Right forelimb (tissue), 1 donor: ENCODE measurements at regions not wholly inside any gene's neighbourhood (a gene's known extent, or its start where the extent isn't known, plus 50 kb on each side); places are given as distances from the start of the nearest gene placed in this dataset.
"Not testable (repeated sequence)": the region's sequence is repeated elsewhere in the genome, so short reads cannot be mapped to it uniquely, and the experiment has no call there.

Experiments used
- DNase-seq: peaks from one replicate; pipeline ENCODE4 v3.0.0-alpha.2; 2018

DNA sequence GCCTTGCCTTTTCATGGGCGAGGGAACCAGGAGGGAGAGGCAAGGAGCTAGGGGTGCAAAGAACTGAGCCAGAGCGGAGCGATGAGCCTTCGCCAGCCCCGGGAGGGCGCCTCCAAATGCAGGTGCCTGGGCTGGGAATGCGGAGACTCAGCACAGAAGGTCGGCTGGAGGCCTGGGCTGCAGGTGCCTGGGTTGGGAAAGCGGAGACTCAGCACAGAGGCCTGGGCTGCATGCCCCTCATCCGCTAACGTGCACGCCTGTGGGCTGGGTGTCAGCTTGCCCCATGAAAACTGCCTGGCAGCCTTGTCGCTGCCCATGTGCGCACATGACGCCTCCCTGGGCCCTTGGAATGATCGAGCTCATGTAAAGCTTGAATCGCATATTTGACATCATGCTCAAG, 51.8 kb downstream of the POM121L12 start:
- no peak for DNase-seq

DNA sequence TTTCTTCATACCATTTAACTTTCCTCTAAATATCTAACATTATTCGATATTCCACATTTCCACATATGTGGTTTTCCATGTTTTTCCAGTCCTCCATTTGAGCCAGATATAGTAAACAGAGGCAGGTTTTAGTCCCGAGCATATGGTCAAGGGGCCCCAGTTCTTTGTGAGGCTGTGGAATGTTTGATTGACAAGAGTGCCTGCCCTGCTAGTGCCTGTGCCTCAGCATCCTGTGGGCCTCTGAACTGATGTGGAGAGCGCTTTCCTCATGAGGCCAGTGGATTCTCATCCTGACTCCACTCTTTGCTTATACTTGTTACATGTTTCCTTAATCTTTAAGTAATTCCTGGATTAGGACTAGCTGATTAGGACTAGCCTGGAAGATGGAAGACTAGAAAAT, 58.8 kb downstream of the POM121L12 start:
- DNase-seq, result no peak

GRCh38 chr7:53094827-53095226, 59.4 kb downstream of the POM121L12 start:
- no peak for DNase-seq

DNA sequence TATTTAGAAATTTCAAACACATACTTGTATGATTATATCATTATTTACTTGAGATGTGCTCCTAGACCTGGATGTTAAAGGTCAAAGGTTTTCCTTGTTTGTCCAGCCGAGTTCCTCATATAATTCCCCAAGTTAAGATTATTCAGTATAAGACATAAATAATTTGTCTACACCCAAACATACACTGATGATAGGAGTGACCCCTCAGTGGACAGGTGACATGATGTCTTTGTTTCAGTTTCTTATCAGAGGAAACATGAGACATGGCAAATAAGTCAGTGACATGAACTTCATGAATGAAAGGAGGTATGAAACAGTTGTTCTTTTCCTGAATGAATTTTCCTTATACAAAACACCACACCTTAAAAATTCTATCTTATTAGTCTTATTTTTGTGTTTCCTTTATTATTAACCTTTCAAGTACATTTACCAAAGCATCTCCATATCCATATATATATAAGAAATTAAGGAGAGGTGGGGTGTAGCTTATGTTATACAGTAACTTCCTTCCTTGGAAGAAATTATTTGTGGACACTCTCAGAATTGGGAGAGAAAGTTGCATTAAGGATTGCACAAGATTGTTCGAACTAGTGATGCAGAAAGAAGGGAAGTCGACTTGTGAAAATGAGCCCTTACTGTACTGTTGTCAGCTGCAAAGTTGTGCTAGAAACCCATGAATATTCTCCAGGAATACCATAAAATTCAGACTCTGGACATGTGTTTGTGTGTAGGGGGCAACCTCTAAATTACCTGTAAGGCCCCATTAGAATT, 60.5 kb downstream of the POM121L12 start:
- DNase-seq, result no peak

DNA sequence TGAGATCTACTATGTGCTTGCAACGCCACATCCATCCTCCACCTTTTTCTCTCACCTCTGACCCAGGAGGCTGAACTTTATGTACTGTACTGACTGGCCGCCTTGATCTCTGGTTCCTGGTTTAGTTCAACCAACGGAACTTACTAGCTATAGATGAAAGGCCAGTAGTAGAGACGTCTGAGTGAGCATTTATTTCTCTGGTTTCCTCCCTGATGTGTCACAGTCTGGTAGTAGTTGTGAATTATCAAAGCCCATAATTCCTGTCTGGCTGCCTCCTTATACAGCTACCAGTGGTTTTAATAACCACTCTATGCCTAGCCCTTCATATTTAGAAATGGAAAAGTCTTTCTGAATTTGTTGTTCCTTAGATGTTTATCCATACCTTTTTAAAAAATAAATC, 64.7 kb downstream of the POM121L12 start:
- no peak for DNase-seq

DNA sequence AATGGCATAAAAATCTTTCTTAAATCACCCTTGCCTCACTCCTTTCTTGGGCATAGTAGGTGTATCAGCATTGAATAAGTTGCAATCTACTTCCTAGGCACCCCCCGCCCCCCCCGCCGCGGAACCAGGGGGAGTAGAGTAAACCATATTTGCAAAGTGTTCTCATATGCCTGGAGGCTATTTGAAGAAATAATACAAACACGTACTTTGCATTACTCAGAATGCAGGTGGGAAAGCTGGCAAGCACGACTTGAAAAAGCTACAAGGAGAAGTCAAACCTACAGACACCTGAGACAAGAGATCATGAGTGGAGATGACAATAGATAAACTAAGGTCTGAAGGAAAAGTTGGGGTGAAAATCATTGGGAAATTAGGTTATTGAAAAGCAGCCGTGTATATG, 65.6 kb downstream of the POM121L12 start:
- no peak for DNase-seq

DNA sequence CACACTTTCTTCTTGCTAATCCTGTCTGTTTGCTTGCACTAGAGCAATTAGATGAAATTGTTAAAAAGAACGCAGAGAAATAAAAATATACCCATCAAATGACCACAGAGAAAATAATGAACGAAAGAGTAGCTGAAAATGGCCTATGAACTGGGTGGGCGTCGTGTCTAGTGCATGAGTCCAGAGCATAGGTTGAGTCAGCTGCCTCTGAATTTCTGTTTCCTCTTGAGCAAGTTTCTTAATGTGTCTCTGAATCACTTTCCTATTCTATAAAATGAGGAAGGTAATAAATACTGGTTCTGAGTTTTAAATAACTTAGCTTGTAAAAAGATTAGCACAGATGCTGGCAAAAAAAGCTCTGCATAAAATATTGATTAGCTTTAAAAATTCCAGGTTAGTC, 75.0 kb downstream of the POM121L12 start:
- no peak for DNase-seq

- no peak for DNase-seq
These were observed 75.6 kb downstream of the POM121L12 start for GRCh38 chr7:53111031-53111430.

GRCh38 chr7:53113424-53113823, 78.0 kb downstream of the POM121L12 start:
- no peak for DNase-seq

DNA sequence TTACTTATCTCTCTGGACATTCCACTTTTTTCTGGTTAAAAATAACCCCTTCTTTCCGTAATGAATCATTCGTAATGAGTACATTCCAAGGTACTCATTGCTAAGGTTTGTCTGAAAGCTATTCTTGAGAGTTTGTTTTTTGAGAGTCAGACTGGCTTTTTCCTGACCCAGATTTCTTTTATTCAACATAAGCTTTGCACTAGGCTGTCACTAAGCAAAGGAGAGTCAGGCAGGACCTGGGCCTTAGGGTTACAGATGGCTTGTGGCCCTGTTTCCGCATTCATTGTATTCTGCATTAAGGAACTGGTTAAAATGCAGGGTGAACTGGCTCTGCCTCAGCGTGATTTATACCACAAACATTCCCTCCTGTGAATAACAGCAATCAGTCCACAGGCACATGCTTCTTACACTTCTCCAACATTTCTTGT, 84.1 kb downstream of the POM121L12 start:
- no peak for DNase-seq

DNA sequence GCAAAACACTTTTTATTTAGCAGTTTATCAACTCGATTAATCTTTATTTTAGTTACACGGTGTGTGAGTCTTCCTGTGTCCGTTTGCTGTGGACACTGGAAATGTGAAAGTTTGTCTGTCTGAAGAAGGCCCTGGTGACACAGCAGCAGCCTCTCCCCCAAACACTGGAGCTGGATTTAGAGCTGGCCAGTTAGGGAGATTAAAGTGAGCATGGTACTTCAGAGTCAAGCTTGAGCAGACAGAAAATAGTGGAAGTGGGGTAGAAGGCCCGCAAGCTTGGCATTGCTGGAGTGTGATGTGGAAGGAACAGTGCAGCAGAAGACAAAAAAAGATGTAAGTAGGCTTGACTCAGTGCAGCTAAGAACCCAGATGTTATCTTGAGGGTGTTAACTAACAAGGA, 85.9 kb downstream of the POM121L12 start:
- DNase-seq, result no peak

- DNase-seq, result no peak
These were observed 96.3 kb downstream of the POM121L12 start for GRCh38 chr7:53131697-53132096.

DNA sequence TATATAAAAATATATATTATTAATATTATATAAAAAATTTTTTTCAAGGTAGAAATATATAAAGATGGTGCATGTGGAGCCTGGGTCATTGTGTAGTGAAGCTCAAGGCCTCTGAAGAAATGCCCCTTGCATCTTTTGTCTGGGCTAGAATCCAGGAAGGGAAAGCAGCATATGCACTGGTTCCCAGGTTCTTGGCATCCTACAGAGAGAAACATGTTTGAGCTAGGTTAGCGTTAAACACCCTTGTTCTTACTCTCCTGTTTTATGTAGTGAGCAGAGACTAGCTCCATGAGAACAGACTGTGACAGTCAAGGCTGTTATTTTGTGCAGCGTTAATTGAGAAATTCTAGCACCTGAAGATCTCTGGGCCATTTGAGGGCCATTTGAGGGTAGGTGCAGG, 116.1 kb downstream of the POM121L12 start:
- DNase-seq, result no peak

DNA sequence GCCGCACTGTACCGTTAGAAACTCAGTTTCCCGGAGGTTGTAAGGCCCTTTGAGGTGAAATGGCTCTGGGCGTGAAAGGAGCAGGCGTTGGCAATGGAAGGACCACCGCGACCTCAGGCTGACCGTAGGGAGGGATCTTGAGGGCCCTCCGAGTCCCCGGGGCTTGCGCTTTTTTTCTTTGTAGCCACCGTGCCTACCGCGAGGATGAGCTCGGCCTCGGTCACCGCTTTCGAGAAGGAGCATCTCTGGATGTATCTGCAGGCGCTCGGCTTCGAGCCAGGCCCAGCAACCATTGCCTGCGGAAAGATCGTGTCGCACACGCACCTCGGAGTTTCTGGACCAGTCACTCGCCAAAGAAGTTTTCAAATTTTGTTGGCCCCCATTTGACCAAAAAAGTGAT, 151.8 kb downstream of the POM121L12 start:
- DNase-seq, result not testable (repeated sequence)

- no peak for DNase-seq
These were observed 155.8 kb downstream of the POM121L12 start for GRCh38 chr7:53191191-53191695.

- DNase-seq, result no peak
These were observed 156.5 kb downstream of the POM121L12 start for GRCh38 chr7:53191836-53192443.

GRCh38 chr7:53205006-53205405, 169.6 kb downstream of the POM121L12 start:
- no peak for DNase-seq

- DNase-seq, result no peak
These were observed 173.7 kb downstream of the POM121L12 start for GRCh38 chr7:53209129-53209528.

- no peak for DNase-seq
These were observed 179.0 kb downstream of the POM121L12 start for GRCh38 chr7:53214463-53214862.

DNA sequence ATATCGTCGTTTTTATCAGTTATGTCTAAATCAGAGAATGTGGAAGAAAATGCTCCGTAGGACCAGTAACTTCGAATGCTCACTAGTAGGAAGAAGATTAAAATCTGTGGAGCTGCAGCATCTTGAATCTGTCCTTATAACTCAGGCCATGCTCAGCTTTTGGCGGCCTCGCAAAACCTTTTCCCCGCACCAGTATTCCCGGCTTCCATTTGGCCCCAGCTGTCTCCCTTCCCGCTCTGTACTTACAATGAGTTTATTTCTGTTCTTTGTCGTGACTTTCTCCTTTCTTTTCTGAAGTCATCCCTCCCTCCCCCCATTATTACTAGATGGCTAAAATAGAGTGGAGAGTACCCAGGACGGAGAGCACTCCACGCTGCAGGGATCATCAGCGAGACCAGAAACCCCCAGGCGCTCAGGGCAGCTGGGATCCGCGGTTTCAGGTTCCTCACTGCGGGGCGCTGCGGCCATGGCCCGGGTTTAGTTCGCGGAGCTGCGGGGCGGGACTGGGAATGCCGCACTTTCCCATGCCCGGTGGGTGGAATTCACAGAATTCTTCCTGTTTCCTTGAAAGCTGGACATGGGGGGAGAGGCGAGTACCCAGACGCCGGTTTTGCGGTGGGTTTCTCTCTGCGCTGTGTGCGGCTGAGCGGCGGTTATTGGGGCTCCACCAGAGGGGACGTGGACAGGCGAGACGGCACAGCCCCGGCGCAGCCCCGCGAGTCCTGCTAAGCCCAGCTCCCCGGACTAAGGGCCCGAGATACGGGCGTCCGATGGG, 183.5 kb downstream of the POM121L12 start:
- DNase-seq, result peak; percentile 47

- DNase-seq, result no peak
These were observed 193.8 kb downstream of the POM121L12 start for GRCh38 chr7:53229202-53229601.

GRCh38 chr7:53237344-53237913, 202.0 kb downstream of the POM121L12 start:
- no peak for DNase-seq

DNA sequence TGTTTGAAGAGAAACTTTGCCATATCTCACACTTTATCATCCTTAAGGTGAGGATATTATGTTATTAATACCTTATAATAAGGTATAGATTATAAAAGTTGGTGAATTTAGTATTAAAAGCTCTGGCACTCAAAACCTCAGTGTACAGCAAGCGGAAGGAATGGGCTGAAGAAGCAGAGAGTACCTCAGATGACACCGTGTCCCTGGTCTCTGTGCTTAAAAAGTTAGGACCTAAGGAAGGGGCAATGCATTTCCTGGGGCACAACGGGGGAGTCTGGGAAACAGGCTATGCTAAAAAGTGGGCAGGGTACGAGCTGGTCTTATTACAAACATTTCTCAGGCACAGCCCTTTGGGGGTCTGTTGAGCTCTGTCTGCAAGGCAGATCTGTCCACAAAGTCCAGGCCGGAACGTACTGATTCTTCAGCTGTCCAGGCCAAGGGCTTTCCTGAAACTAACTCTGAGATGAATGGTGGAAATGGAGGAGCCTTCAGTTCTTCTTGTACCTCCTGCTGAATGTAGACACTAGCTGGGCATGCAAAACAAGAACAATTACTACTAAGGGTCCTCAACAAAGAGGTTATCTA, 202.7 kb downstream of the POM121L12 start:
- DNase-seq, result no peak
